ENCODE measurements at regions not wholly inside any gene's neighbourhood (a gene's known extent, or its start where the extent isn't known, plus 50 kb on each side); places are given as distances from the start of the nearest gene placed in this dataset.
"Not testable (repeated sequence)": the region's sequence is repeated elsewhere in the genome, so short reads cannot be mapped to it uniquely, and the experiment has no call there.

DNA sequence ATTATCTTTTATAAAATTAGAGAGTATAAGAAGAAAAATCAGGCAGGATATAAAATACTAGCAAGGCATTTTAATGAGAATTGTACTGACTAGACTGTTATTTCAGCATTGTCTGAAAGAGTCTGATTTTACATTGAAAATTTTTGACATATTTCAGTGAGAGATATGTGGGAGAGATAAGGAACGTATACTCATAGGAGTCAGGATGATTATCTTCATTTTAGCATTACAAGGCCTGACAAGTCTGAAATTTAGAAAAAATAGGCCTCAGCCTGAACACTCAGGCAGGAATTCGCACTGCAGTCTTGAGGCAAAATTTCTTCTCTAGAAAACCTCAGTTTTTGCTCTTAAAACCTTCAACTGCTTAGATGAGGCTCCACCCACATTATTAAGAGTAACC is 386.0 kb downstream of the HGF start:
- ATAC-seq: no peak
- Histone ChIP-seq H3K4me3 (no peak overlapping the region), H3K4me1 (no peaks in the 10 kb centered on the region), H3K27me3 (no peaks in the 10 kb centered on the region), H3K9me3 (no peaks in the 10 kb centered on the region), H3K36me3 (no peaks in the 10 kb centered on the region), H3K27ac (no peak overlapping the region)
- TF ChIP-seq, protein P1, sequence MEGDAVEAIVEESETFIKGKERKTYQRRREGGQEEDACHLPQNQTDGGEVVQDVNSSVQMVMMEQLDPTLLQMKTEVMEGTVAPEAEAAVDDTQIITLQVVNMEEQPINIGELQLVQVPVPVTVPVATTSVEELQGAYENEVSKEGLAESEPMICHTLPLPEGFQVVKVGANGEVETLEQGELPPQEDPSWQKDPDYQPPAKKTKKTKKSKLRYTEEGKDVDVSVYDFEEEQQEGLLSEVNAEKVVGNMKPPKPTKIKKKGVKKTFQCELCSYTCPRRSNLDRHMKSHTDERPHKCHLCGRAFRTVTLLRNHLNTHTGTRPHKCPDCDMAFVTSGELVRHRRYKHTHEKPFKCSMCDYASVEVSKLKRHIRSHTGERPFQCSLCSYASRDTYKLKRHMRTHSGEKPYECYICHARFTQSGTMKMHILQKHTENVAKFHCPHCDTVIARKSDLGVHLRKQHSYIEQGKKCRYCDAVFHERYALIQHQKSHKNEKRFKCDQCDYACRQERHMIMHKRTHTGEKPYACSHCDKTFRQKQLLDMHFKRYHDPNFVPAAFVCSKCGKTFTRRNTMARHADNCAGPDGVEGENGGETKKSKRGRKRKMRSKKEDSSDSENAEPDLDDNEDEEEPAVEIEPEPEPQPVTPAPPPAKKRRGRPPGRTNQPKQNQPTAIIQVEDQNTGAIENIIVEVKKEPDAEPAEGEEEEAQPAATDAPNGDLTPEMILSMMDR (IDR thresholded peaks at IDR 0.05): no peak
- DNase-seq: no peak
- intact Hi-C loops (cut with DNase I): no loop called here

DNA sequence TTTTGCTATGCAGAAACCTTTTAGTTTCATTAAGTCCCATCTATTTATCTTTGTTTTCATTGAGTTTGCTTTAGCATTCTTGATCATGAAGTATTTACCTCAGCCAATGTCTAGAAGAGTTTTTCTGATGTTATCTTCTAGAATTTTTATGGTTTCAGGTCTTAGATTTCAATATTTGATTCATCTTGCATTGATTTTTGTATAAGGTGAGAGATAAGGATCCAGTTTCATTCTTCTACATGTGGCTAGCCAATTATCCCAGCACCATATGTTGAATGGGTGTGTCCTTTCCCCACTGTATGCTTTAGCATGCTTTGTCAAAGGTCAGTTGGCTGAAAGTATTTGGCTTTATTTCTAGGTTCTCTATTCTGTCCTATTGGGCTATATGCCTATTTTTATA is 395.2 kb downstream of the HGF start:
- intact Hi-C loops (cut with DNase I); H3K9me3 ChIP-seq; H3K27me3 ChIP-seq; H3K4me1 ChIP-seq; H3K4me3 ChIP-seq; DNase-seq; H3K36me3 ChIP-seq; ATAC-seq; H3K27ac ChIP-seq: not testable (repeated sequence)

DNA sequence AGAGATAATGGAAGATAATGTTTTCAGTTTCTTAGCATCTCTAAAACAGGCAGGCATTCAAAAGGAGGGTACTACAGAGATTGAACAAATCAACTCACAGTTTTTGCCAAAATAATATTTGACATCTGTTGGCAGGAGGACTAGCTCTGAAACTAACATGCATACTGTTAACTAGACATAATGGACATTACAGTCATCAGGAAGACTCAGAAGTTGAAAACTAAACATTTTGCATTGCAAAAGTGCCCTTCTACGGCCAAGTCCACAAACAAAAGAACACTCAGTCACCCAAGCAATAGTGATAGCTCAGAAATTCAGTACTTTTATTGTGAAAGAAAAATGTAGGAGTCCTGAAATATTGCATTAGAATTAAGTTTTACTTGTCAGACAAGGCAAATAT is 399.0 kb downstream of the HGF start:
- no peak for ATAC-seq
- H3K4me3 ChIP-seq: no peak overlapping the region
- TF ChIP-seq, protein P1 (IDR thresholded peaks at IDR 0.05): no peak
- DNase-seq: no peak
- H3K4me1 ChIP-seq: no peaks in the 10 kb centered on the region
- H3K27ac ChIP-seq: no peak overlapping the region
- no peaks in the 10 kb centered on the region for H3K36me3 ChIP-seq
- no peaks in the 10 kb centered on the region for H3K9me3 ChIP-seq
- H3K27me3 ChIP-seq: no peaks in the 10 kb centered on the region
- intact Hi-C loops (cut with DNase I): no loop called here

DNA sequence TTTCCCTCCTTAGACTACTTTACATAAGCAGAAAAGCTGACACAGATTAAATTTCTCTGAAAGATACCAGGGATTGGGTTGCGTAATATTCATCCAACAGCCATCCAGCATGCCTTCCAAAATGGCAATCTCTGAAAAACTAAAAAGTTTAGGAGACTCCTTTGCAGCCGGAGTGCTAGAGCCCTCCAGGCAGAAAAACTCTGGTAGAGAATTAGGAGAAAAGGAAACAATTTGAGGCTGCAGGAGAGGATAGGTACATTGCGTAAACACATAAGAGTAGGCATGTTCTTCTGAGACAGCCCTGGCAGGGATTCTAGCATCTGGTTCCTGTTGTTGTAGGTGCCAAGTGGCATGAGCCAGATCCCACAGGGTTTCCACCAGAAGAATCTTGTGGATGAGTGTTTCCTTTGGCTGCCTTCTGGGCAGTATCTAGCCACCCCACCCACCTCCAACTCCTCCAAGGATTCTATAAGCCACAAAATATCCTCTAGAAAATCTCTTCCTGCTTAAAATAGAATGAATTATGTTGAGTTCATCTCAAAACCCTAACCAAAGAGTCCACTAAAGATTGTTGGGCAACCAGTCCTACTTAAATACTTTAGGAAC is 402.4 kb downstream of the HGF start:
- Histone ChIP-seq H3K4me3 (no peak overlapping the region), H3K36me3 (no peaks in the 10 kb centered on the region), H3K27me3 (no peaks in the 10 kb centered on the region), H3K4me1 (no peaks in the 10 kb centered on the region), H3K27ac (no peak overlapping the region), H3K9me3 (no peaks in the 10 kb centered on the region)
- TF ChIP-seq, protein P1 (IDR thresholded peaks at IDR 0.05): no peak
- ATAC-seq: no peak
- no peak for DNase-seq
- intact Hi-C loops (cut with DNase I): no loop called here

DNA sequence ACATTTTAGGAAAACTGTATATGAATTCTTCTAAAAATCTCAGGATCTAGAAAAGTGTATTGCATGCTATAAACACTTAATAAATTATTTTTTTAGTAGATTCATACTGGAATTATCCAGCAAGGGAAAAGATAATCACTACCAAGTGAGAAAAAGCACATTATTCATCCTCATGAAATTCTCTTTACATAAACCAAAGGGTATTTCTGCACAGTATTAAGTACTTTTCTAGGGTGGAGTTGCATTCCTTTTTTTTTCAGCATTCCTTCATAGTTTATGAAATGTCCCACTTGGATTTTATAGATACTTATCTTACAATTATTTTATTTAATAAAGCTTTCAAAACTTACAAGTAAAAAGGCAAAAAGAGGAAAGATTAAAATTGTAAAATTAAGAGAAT is 403.3 kb downstream of the HGF start:
- Histone ChIP-seq H3K36me3 (no peaks in the 10 kb centered on the region), H3K4me3 (no peak overlapping the region), H3K4me1 (no peaks in the 10 kb centered on the region), H3K27ac (no peak overlapping the region), H3K9me3 (no peaks in the 10 kb centered on the region), H3K27me3 (no peaks in the 10 kb centered on the region)
- intact Hi-C loops (cut with DNase I): no loop called here
- ATAC-seq (no peak), DNase-seq (no peak)
- TF ChIP-seq, protein P1 (IDR thresholded peaks at IDR 0.05): no peak

DNA sequence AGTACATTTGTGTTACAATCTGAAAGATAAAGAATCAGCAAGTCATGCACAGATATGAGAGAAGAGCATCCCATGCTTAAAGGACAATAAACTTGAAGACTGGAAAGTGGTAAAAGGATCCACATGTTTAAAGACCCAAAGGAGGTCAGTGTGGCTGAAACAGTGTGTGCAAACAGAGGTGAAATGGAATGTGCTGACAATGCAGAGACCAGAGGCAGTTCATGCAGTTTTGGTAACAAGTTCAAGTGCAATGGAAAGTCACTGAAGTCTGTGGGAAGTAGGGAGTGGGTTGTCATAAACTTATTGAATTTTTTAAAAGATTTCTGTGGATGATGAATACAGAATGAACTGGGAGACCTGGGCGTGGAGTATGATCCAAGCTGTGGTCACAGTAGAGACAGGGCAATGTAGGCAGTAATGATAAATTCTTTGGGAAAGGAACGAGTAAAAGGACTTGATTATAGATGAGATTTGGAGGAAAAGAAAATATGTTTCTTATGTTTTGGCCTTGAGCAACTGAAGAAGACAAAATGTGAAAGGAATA is 408.0 kb downstream of the HGF start:
- no peaks in the 10 kb centered on the region for H3K36me3 ChIP-seq
- DNase-seq (no peak), ATAC-seq (no peak)
- no peaks in the 10 kb centered on the region for H3K9me3 ChIP-seq
- no peaks in the 10 kb centered on the region for H3K27me3 ChIP-seq
- H3K27ac ChIP-seq: no peak overlapping the region
- TF ChIP-seq, protein P1 (IDR thresholded peaks at IDR 0.05): no peak
- intact Hi-C loops (cut with DNase I): no loop called here
- no peaks in the 10 kb centered on the region for H3K4me1 ChIP-seq
- no peak overlapping the region for H3K4me3 ChIP-seq
